HepG2 (cell line): ENCODE measurements at regions not wholly inside any gene's neighbourhood (a gene's known extent, or its start where the extent isn't known, plus 50 kb on each side); places are given as distances from the start of the nearest gene placed in this dataset.

ENCODE experiments used
- EZH2 ChIP-seq: conservative IDR thresholded peaks from 2 replicates; pipeline ENCODE4 v1.6.1; 2012; ENCODE audit warnings: mild to moderate bottlenecking, low read depth, low read length, moderate library complexity
- KDM1A ChIP-seq: IDR thresholded peaks from 2 replicates; pipeline ENCODE4 v1.6.1; 2016; ENCODE audit warnings: missing compliant biosample characterization
- NFYB ChIP-seq: sonication (generic); formaldehyde crosslinking; IDR thresholded peaks from 2 replicates; pipeline ENCODE4 v1.4.0; 2020; ENCODE audit warnings: missing genetic modification reagents
- NR3C1 ChIP-seq: sonication (generic); formaldehyde crosslinking; IDR thresholded peaks from 2 replicates; pipeline ENCODE4 v1.4.0; 2020; ENCODE audit warnings: missing genetic modification reagents
- PAF1 ChIP-seq: IDR thresholded peaks from 2 replicates; pipeline ENCODE4 v1.6.1; 2016; ENCODE audit warnings: missing genetic modification reagents, missing compliant biosample characterization
- SAP130 ChIP-seq: IDR thresholded peaks from 2 replicates; pipeline ENCODE4 v1.6.1; 2016; ENCODE audit warnings: low read depth
- SCMH1 ChIP-seq: sonication (generic); formaldehyde crosslinking; IDR thresholded peaks from 2 replicates; pipeline ENCODE4 v1.9.0; 2021; ENCODE audit warnings: missing genetic modification reagents, mild to moderate bottlenecking, borderline replicate concordance
- TRIM22 ChIP-seq: fragments of 450-650 bp; IDR thresholded peaks from 2 replicates; pipeline ENCODE4 v1.6.1; 2017
- ZMYM4 ChIP-seq: sonication (generic); formaldehyde crosslinking; IDR thresholded peaks from 2 replicates; pipeline ENCODE4 v1.8.1; 2023; ENCODE audit warnings: mild to moderate bottlenecking, missing genetic modification reagents
- ZNF274 ChIP-seq: sonication (generic); formaldehyde crosslinking; IDR thresholded peaks from 2 replicates; pipeline ENCODE4 v1.5.1; 2020; ENCODE audit warnings: mild to moderate bottlenecking, missing genetic modification reagents
- ZNF280D ChIP-seq: sonication (generic); formaldehyde crosslinking; IDR thresholded peaks from 2 replicates; pipeline ENCODE4 v1.5.1; 2020; ENCODE audit warnings: mild to moderate bottlenecking, missing genetic modification reagents
- TF ChIP-seq, protein P1 (sequence below): sonication (generic); formaldehyde crosslinking; IDR thresholded peaks from 2 replicates; pipeline ENCODE4 v1.4.0; 2020; ENCODE audit warnings: mild to moderate bottlenecking, missing genetic modification reagents
- TF ChIP-seq, protein P2 (sequence below): sonication (generic); formaldehyde crosslinking; IDR thresholded peaks from 2 replicates; pipeline ENCODE4 v1.5.0; 2020; ENCODE audit warnings: mild to moderate bottlenecking, missing genetic modification reagents, moderate library complexity
- TF ChIP-seq, protein P3 (sequence below): sonication (generic); formaldehyde crosslinking; IDR thresholded peaks from 2 replicates; pipeline ENCODE4 v1.4.0; 2020; ENCODE audit warnings: missing genetic modification reagents

DNA sequence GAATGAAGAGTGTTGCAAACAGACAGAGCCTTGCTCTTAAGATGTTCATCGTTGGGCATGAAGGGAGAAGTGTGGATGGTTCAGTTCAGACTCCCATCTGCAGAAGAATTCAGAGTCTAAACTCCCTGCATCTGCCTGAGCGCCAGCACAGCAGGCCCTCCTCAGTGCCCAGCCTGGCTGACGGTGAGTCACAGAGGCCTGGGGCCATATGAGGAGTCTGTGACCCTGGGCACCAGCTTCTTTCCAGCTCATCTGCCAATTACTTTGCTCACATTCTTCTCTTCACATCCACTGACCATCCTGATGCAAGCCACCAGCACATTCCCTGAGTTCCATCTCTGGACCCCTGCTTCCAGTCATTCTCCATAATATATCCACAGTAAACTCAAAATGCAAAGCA is 401.1 kb upstream of the TRPC7 start:
- TF ChIP-seq, protein P1, sequence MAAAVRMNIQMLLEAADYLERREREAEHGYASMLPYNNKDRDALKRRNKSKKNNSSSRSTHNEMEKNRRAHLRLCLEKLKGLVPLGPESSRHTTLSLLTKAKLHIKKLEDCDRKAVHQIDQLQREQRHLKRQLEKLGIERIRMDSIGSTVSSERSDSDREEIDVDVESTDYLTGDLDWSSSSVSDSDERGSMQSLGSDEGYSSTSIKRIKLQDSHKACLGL = no peak
- TF ChIP-seq, protein P2, sequence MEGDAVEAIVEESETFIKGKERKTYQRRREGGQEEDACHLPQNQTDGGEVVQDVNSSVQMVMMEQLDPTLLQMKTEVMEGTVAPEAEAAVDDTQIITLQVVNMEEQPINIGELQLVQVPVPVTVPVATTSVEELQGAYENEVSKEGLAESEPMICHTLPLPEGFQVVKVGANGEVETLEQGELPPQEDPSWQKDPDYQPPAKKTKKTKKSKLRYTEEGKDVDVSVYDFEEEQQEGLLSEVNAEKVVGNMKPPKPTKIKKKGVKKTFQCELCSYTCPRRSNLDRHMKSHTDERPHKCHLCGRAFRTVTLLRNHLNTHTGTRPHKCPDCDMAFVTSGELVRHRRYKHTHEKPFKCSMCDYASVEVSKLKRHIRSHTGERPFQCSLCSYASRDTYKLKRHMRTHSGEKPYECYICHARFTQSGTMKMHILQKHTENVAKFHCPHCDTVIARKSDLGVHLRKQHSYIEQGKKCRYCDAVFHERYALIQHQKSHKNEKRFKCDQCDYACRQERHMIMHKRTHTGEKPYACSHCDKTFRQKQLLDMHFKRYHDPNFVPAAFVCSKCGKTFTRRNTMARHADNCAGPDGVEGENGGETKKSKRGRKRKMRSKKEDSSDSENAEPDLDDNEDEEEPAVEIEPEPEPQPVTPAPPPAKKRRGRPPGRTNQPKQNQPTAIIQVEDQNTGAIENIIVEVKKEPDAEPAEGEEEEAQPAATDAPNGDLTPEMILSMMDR (CRISPR knock-in tag) = no peak
- TF ChIP-seq ZNF280D (CRISPR knock-in tag) (no peak), EZH2 (no peak), NR3C1 (CRISPR knock-in tag) (no peak), SAP130 (CRISPR knock-in tag) (no peak), SCMH1 (CRISPR knock-in tag) (no peak), TRIM22 (no peak), KDM1A (CRISPR knock-in tag) (no peak), NFYB (no peak), PAF1 (CRISPR knock-in tag) (no peak), ZNF274 (no peak), ZMYM4 (CRISPR knock-in tag) (no peak)
- TF ChIP-seq, protein P3, sequence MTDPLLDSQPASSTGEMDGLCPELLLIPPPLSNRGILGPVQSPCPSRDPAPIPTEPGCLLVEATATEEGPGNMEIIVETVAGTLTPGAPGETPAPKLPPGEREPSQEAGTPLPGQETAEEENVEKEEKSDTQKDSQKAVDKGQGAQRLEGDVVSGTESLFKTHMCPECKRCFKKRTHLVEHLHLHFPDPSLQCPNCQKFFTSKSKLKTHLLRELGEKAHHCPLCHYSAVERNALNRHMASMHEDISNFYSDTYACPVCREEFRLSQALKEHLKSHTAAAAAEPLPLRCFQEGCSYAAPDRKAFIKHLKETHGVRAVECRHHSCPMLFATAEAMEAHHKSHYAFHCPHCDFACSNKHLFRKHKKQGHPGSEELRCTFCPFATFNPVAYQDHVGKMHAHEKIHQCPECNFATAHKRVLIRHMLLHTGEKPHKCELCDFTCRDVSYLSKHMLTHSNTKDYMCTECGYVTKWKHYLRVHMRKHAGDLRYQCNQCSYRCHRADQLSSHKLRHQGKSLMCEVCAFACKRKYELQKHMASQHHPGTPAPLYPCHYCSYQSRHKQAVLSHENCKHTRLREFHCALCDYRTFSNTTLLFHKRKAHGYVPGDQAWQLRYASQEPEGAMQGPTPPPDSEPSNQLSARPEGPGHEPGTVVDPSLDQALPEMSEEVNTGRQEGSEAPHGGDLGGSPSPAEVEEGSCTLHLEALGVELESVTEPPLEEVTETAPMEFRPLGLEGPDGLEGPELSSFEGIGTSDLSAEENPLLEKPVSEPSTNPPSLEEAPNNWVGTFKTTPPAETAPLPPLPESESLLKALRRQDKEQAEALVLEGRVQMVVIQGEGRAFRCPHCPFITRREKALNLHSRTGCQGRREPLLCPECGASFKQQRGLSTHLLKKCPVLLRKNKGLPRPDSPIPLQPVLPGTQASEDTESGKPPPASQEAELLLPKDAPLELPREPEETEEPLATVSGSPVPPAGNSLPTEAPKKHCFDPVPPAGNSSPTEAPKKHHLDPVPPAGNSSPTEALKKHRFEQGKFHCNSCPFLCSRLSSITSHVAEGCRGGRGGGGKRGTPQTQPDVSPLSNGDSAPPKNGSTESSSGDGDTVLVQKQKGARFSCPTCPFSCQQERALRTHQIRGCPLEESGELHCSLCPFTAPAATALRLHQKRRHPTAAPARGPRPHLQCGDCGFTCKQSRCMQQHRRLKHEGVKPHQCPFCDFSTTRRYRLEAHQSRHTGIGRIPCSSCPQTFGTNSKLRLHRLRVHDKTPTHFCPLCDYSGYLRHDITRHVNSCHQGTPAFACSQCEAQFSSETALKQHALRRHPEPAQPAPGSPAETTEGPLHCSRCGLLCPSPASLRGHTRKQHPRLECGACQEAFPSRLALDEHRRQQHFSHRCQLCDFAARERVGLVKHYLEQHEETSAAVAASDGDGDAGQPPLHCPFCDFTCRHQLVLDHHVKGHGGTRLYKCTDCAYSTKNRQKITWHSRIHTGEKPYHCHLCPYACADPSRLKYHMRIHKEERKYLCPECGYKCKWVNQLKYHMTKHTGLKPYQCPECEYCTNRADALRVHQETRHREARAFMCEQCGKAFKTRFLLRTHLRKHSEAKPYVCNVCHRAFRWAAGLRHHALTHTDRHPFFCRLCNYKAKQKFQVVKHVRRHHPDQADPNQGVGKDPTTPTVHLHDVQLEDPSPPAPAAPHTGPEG (CRISPR knock-in tag) = no peak
